Neural progenitor cell (in vitro differentiated cells): ENCODE measurements at regions not wholly inside any gene's neighbourhood (a gene's known extent, or its start where the extent isn't known, plus 50 kb on each side); places are given as distances from the start of the nearest gene placed in this dataset.

ENCODE experiments used
- DNase-seq: peaks from one replicate; pipeline ENCODE4 v3.0.0-alpha.2; 2016; ENCODE audit warnings: low spot score
- H2AFZ ChIP-seq: fragments of 200-600 bp; sonication (generic); replicated peaks from 2 replicates; pipeline ENCODE4 v1.6.1; 2016; ENCODE audit warnings: antibody characterized with exemption
- H3F3A ChIP-seq: fragments of 200-600 bp; sonication (generic); 2 replicates; pipeline ENCODE4 v1.6.1; 2016; ENCODE audit warnings: antibody characterized with exemption, low read depth
- H3K27ac ChIP-seq: fragments of 200-600 bp; sonication (generic); 2 replicates; pipeline ENCODE4 v1.5.1; 2016; ENCODE audit warnings: mild to moderate bottlenecking
- H3K27me3 ChIP-seq: fragments of 200-600 bp; sonication (generic); 2 replicates; pipeline ENCODE4 v1.6.1; 2016; ENCODE audit warnings: mild to moderate bottlenecking, moderate library complexity
- H3K36me3 ChIP-seq: fragments of 200-600 bp; sonication (generic); 2 replicates; pipeline ENCODE4 v1.5.1; 2016
- H3K4me1 ChIP-seq: fragments of 200-600 bp; sonication (generic); 2 replicates; pipeline ENCODE4 v1.6.1; 2016; ENCODE audit warnings: mixed run types
- H3K4me2 ChIP-seq: fragments of 200-600 bp; sonication (generic); 2 replicates; pipeline ENCODE4 v1.6.1; 2016
- H3K4me3 ChIP-seq: fragments of 200-600 bp; sonication (generic); 2 replicates; pipeline ENCODE4 v1.5.1; 2016
- H3K79me2 ChIP-seq: fragments of 200-600 bp; sonication (generic); 2 replicates; pipeline ENCODE4 v1.6.1; 2016; ENCODE audit warnings: low read depth
- H3K9ac ChIP-seq: fragments of 200-600 bp; sonication (generic); 2 replicates; pipeline ENCODE4 v1.6.1; 2016
- H3K9me3 ChIP-seq: fragments of 200-600 bp; sonication (generic); 2 replicates; pipeline ENCODE4 v1.5.1; 2016; ENCODE audit warnings: low read depth
- H4K20me1 ChIP-seq: fragments of 200-600 bp; sonication (generic); 2 replicates; pipeline ENCODE4 v1.6.1; 2016; ENCODE audit warnings: low read depth
- H3K27ac Mint-ChIP-seq: 3 replicates; pipeline ENCODE4 v1.8.0; 2021; ENCODE audit warnings: mixed read lengths
- H3K27me3 Mint-ChIP-seq: 2 replicates; pipeline ENCODE4 v1.8.0; 2022; ENCODE audit warnings: low read depth, mild to moderate bottlenecking, inconsistent platforms, moderate library complexity, mixed read lengths; ENCODE audit not compliant: insufficient read depth
- H3K36me3 Mint-ChIP-seq: 3 replicates; pipeline ENCODE4 v1.8.0; 2021; ENCODE audit warnings: mixed read lengths
- H3K4me1 Mint-ChIP-seq: 3 replicates; pipeline ENCODE4 v1.8.0; 2021; ENCODE audit warnings: mixed read lengths
- H3K4me3 Mint-ChIP-seq: 3 replicates; pipeline ENCODE4 v1.8.0; 2021; ENCODE audit warnings: mild to moderate bottlenecking, moderate library complexity, mixed read lengths
- H3K9me3 Mint-ChIP-seq: 3 replicates; pipeline ENCODE4 v1.8.0; 2020; ENCODE audit warnings: mixed read lengths
- EZH2 ChIP-seq: fragments of 200-600 bp; sonication (generic); IDR thresholded peaks from 2 replicates; pipeline ENCODE4 v1.6.1; 2017; ENCODE audit warnings: antibody characterized with exemption, mild to moderate bottlenecking, moderate library complexity
- EZH2phosphoT487 ChIP-seq: fragments of 200-600 bp; sonication (generic); IDR thresholded peaks from 2 replicates; pipeline ENCODE4 v1.6.1; 2017; ENCODE audit warnings: antibody characterized with exemption
- TF ChIP-seq, protein P1 (sequence below): fragments of 200-600 bp; sonication (generic); IDR thresholded peaks from 2 replicates; pipeline ENCODE4 v1.5.1; 2017; ENCODE audit warnings: antibody characterized with exemption, mild to moderate bottlenecking

GRCh38 chr2:145421841-145422240 is 901.9 kb upstream of the ZEB2 start:
- Mint-ChIP-seq H3K9me3 (peaks cover 7% of the 10 kb centered on the region), H3K4me3 (no peak overlapping the region), H3K4me1 (no peaks in the 10 kb centered on the region), H3K27me3 (peaks cover 5% of the 10 kb centered on the region), H3K27ac (no peak overlapping the region), H3K36me3 (peaks cover 2% of the 10 kb centered on the region)
- H2AFZ ChIP-seq: no peak overlapping the region
- peaks cover 5% of the 10 kb centered on the region for H3K9me3 ChIP-seq
- H3K27ac ChIP-seq: no peak overlapping the region
- no peak overlapping the region for H3K9ac ChIP-seq
- H3K4me3 ChIP-seq: no peak overlapping the region
- no peaks in the 10 kb centered on the region for H3K27me3 ChIP-seq
- H3K4me1 ChIP-seq: no peaks in the 10 kb centered on the region
- H3K4me2 ChIP-seq: no peak overlapping the region
- no peaks in the 10 kb centered on the region for H4K20me1 ChIP-seq
- H3F3A ChIP-seq: no peaks in the 10 kb centered on the region
- no peaks in the 10 kb centered on the region for H3K36me3 ChIP-seq
- DNase-seq: no peak
- H3K79me2 ChIP-seq: no peaks in the 10 kb centered on the region
- TF ChIP-seq, protein P1, sequence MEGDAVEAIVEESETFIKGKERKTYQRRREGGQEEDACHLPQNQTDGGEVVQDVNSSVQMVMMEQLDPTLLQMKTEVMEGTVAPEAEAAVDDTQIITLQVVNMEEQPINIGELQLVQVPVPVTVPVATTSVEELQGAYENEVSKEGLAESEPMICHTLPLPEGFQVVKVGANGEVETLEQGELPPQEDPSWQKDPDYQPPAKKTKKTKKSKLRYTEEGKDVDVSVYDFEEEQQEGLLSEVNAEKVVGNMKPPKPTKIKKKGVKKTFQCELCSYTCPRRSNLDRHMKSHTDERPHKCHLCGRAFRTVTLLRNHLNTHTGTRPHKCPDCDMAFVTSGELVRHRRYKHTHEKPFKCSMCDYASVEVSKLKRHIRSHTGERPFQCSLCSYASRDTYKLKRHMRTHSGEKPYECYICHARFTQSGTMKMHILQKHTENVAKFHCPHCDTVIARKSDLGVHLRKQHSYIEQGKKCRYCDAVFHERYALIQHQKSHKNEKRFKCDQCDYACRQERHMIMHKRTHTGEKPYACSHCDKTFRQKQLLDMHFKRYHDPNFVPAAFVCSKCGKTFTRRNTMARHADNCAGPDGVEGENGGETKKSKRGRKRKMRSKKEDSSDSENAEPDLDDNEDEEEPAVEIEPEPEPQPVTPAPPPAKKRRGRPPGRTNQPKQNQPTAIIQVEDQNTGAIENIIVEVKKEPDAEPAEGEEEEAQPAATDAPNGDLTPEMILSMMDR: no peak
- no peak for TF ChIP-seq EZH2phosphoT487
- no peak for TF ChIP-seq EZH2

DNA sequence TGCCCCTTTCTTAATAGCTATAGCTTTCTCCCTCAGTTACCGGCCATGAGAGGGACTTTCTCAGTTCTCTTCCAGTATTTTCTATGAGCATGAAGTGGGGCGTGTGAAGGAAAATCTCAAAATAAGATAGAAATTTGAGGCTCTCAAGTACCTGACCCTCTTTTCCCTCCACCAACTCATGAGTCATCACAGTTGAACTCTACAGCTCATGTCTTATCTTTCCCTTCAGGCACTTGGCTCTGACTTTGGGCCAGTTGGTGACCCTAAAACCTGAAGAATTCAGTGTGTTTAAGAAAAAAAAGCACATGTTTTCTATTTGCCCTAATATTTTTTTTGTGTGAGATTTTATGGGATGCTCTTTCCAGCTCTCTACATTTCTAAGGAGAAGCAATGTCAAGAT is 896.7 kb upstream of the ZEB2 start:
- H3K27ac Mint-ChIP-seq: no peak overlapping the region
- H2AFZ ChIP-seq: no peak overlapping the region
- no peaks in the 10 kb centered on the region for H3K36me3 Mint-ChIP-seq
- DNase-seq: no peak
- H3K4me3 Mint-ChIP-seq: no peak overlapping the region
- H3K79me2 ChIP-seq: no peaks in the 10 kb centered on the region
- H3K27me3 Mint-ChIP-seq: peaks cover 7% of the 10 kb centered on the region
- no peaks in the 10 kb centered on the region for H3K27me3 ChIP-seq
- H3K4me2 ChIP-seq: no peak overlapping the region
- no peaks in the 10 kb centered on the region for H3K4me1 Mint-ChIP-seq
- H3K36me3 ChIP-seq: no peaks in the 10 kb centered on the region
- TF ChIP-seq EZH2 (no peak), EZH2phosphoT487 (no peak)
- TF ChIP-seq, protein P1: no peak
- no peak overlapping the region for H3K9ac ChIP-seq
- peaks cover 9% of the 10 kb centered on the region for H3K9me3 ChIP-seq
- no peak overlapping the region for H3K4me3 ChIP-seq
- peaks cover 5% of the 10 kb centered on the region for H3K9me3 Mint-ChIP-seq
- H3K4me1 ChIP-seq: peaks cover 5% of the 10 kb centered on the region
- H4K20me1 ChIP-seq: no peaks in the 10 kb centered on the region
- H3K27ac ChIP-seq: no peak overlapping the region
- H3F3A ChIP-seq: no peaks in the 10 kb centered on the region

DNA sequence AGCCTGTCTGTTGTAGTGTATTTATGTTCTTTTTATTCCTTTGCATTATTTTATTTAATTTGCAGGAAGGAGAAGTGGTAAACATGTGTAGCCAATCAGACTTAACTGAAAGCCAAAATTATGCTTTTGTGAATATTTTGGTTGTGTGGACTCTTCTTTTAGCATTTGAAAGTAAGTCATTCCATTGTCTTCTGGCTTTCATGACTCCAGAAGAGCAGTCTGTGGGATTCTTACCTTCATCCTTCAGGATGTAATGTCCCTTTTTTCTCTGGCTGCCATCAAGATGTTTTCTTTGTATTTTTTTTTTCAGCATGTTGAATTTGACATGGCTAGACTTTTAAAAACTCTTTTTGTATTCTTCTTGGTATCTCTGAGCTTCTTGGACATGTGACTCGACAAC is 895.2 kb upstream of the ZEB2 start:
- Histone ChIP-seq H3K79me2 (no peaks in the 10 kb centered on the region), H3K27me3 (no peaks in the 10 kb centered on the region), H3K4me2 (no peak overlapping the region), H3K4me3 (no peak overlapping the region), H2AFZ (no peak overlapping the region), H3K27ac (no peak overlapping the region), H4K20me1 (no peaks in the 10 kb centered on the region), H3K9me3 (peaks cover 9% of the 10 kb centered on the region), H3F3A (no peaks in the 10 kb centered on the region), H3K4me1 (peaks cover 10% of the 10 kb centered on the region), H3K9ac (no peak overlapping the region), H3K36me3 (no peaks in the 10 kb centered on the region)
- peaks cover 3% of the 10 kb centered on the region for H3K27me3 Mint-ChIP-seq
- no peak overlapping the region for H3K27ac Mint-ChIP-seq
- no peak overlapping the region for H3K4me3 Mint-ChIP-seq
- H3K9me3 Mint-ChIP-seq: peaks cover 2% of the 10 kb centered on the region
- no peaks in the 10 kb centered on the region for H3K36me3 Mint-ChIP-seq
- TF ChIP-seq EZH2: no peak
- no peak for DNase-seq
- H3K4me1 Mint-ChIP-seq: no peaks in the 10 kb centered on the region

DNA sequence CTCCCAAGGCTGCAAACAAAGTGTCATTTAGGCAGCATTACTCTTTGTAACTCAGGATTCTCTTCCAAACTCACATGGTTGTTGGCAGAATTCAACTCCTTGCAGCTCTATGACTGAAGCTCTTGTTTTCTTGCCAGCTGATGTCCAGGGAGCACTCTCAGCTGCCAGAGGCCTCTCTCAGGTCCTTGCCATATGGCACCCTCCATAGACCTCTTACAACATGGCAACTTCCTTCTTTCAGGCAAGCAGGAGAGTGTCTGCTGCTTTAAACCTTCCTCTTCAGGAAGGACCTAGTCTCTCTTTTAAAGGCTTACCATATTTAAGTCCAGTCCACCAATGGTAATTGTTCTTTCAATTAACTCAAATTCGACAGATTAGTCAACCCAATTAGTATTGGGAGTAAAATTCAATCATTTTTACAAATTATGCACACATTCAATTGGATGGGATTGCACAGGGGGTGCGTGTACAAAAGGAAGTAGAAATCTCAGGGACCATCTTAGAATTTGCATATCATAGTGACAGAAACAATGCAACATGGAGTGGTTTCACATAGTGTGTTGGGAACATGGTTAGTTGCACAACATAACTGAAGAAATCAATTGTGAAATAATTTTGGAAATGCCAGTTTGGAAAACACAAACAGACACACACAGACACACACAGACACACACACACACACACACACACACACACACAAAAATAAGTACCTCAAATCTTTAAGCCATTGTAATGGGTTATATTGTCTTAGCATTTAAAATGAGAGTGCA is 893.5 kb upstream of the ZEB2 start:
- Histone ChIP-seq H3K4me1 (peaks cover 10% of the 10 kb centered on the region), H2AFZ (no peak overlapping the region), H3K27me3 (no peaks in the 10 kb centered on the region), H3K79me2 (no peaks in the 10 kb centered on the region), H4K20me1 (no peaks in the 10 kb centered on the region), H3K36me3 (no peaks in the 10 kb centered on the region), H3K4me3 (no peak overlapping the region), H3K9me3 (peaks cover 9% of the 10 kb centered on the region), H3K9ac (no peak overlapping the region), H3K4me2 (no peak overlapping the region), H3K27ac (no peak overlapping the region), H3F3A (no peaks in the 10 kb centered on the region)
- no peaks in the 10 kb centered on the region for H3K4me1 Mint-ChIP-seq
- H3K36me3 Mint-ChIP-seq: no peaks in the 10 kb centered on the region
- no peak overlapping the region for H3K4me3 Mint-ChIP-seq
- no peak overlapping the region for H3K27ac Mint-ChIP-seq
- H3K27me3 Mint-ChIP-seq: peaks cover 3% of the 10 kb centered on the region
- DNase-seq: no peak
- no peak for TF ChIP-seq EZH2phosphoT487
- TF ChIP-seq, protein P1: no peak
- H3K9me3 Mint-ChIP-seq: peaks cover 2% of the 10 kb centered on the region
